ENCODE measurements at regions not wholly inside any gene's neighbourhood (a gene's known extent, or its start where the extent isn't known, plus 50 kb on each side); places are given as distances from the start of the nearest gene placed in this dataset.
A peak's percentile ranks its signal among the peaks of the same experiment; 100 is the strongest.
"Not testable (repeated sequence)": the region's sequence is repeated elsewhere in the genome, so short reads cannot be mapped to it uniquely, and the experiment has no call there.

DNA sequence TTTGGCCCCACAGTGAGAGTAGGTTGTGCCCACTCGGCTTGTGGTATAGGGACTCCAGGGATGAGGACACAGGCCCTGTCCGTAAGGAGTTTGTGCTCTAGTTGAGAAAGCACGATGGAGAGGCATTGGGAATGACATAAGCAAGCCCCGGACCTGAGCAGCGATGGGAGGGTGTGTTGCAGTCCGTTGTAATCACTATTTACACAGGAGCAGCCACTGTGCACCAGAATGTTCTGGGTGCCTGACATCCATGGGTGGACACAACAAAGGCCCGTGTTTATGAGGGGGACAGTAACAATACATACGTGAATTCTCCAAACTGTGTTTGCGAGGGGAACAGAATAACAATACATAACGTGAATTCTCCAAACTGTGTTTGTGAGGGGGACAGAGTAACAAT, 86.8 kb downstream of the NPIPB11 start:
- Mint-ChIP-seq H3K36me3 (ENCODE audit: insufficient read depth) (no peaks in the 10 kb centered on the region), H3K4me1 (ENCODE audit: low read depth) (peaks cover 2% of the 10 kb centered on the region), H3K9me3 (no peaks in the 10 kb centered on the region), H3K27me3 (ENCODE audit: low read depth) (no peaks in the 10 kb centered on the region), H3K4me3 (no peak overlapping the region)
- DNase-seq (no peak), ATAC-seq (no peak)

DNA sequence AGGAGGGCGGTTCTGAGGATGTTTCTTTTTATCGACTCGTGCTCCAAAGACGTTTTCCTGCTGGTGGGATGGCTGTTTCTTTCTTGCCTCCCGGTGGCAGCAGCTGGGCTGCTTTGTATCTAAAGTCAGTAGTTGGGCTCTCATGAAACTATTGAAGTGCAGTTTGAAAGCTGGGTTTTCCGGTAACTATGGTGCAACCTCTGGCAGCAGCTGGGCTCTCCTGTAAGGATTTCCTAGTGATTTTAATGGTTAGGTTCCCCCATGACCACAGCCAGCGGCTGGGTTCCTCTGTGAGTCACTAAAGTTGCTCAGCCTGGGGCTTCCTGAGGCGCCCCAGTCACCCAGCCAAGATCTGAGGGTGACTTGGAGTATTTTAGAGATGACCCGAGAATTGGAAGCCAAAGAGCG, 87.9 kb downstream of the NPIPB11 start:
- not testable (repeated sequence) for H3K4me3 Mint-ChIP-seq; H3K36me3 Mint-ChIP-seq (ENCODE audit: insufficient read depth); DNase-seq; H3K4me1 Mint-ChIP-seq (ENCODE audit: low read depth); H3K9me3 Mint-ChIP-seq; H3K27me3 Mint-ChIP-seq (ENCODE audit: low read depth)
- peak in 1 of 2 donors; percentile 41 for ATAC-seq

DNA sequence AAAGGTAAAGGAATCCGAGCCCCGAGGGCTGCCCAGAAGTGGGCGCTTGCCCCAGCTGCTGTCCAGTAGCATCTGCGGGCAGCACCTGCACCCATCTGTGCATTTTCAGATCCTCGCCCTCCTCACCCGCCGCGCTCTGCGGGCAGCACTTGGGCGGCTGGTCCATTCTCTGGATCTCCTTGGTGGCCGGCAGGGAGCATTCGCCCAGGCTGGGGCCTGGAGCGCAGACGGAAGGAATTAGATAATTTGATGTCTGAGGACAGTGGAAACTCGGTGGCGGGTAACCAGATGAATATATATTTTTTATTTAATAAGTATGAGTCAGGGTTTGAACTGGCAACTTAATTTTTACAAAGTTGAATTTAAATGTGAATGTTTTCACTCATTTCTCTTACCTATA, 88.5 kb downstream of the NPIPB11 start:
- ATAC-seq (no peak), DNase-seq (no peak)
- Mint-ChIP-seq H3K9me3 (no peaks in the 10 kb centered on the region), H3K4me1 (ENCODE audit: low read depth) (peaks cover 2% of the 10 kb centered on the region), H3K27me3 (ENCODE audit: low read depth) (no peaks in the 10 kb centered on the region), H3K36me3 (ENCODE audit: insufficient read depth) (no peaks in the 10 kb centered on the region), H3K4me3 (no peak overlapping the region)

DNA sequence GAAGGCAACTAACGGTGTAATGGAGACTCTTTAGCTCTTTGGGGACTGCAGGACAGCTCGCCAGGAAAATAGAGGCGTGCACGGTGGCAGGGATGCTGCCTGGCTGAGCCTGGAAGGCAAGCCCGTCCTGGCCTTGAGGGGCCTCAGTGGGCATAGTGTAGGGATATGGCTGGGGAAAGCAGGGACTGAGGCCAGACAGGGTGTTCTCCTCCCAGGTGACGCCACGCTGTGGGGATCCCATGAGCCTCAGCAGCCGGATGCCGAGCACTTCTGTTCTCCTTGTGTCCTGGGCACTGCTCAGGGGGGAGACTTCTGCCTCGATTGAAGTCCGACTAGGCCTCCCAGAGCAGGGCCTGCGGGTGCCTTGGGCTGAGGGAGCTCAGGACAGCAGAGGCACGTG, 89.2 kb downstream of the NPIPB11 start:
- no peaks in the 10 kb centered on the region for H3K9me3 Mint-ChIP-seq
- no peaks in the 10 kb centered on the region for H3K36me3 Mint-ChIP-seq (ENCODE audit: insufficient read depth)
- H3K27me3 Mint-ChIP-seq (ENCODE audit: low read depth) = no peaks in the 10 kb centered on the region
- H3K4me1 Mint-ChIP-seq (ENCODE audit: low read depth) = peaks cover 2% of the 10 kb centered on the region
- no peak overlapping the region for H3K4me3 Mint-ChIP-seq
- DNase-seq (no peak), ATAC-seq (no peak)

DNA sequence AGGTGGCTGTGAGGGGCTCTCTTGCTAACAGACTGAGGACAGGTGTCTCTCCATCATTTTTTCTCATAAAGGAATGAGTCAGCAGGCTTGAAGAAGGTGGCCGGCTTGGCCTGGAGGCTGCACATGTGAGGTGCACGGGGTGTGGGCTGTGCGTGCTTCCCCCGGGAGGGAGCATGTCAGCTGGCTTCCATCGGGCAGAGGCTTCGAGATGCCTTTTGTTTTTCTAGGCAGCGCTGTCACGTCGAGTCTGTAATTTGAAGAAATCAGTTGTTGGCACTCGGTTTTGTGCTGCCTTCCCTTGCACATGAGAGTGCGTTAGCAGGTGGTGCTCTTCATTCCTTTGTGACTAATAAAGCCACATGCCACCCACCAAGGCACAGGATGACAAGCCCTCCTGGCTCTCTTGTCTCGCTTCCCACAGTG, 89.7 kb downstream of the NPIPB11 start:
- Mint-ChIP-seq H3K4me3 (no peak overlapping the region), H3K4me1 (ENCODE audit: low read depth) (peaks cover 2% of the 10 kb centered on the region), H3K9me3 (no peaks in the 10 kb centered on the region), H3K27me3 (ENCODE audit: low read depth) (no peaks in the 10 kb centered on the region), H3K36me3 (ENCODE audit: insufficient read depth) (no peaks in the 10 kb centered on the region)
- ATAC-seq (peak in 1 of 2 donors; percentile 43), DNase-seq (no peak)

DNA sequence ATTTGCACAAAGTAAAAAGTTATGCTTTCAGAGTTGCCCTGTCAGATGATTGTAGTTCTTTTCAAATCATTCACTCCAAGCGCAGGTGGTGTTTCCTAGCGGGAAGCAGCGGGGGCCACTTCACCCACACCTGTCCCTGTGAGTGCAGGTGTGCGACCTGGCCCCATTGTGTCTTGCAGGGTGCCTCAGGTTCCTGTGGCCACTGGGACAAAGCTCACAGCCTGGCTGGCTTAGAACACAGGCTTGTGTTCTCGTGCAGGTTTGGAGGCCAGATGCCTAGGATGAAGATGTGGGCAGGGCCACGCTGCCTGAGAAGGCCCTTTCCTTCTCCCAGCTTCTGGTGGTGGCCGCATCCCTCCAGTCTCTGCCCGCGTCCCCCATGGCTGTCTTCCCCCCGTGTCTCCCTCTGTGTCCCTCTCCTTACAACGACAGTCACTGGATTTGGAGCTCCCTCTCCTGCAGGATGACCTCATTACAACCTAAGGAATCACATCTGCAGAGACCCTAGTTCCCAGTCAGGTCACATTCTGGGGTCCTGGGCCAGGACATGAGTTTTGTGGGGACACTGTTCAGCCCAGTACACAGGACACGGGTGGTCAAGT, 90.5 kb downstream of the NPIPB11 start:
- Mint-ChIP-seq H3K4me1 (ENCODE audit: low read depth) (peaks cover 2% of the 10 kb centered on the region), H3K36me3 (ENCODE audit: insufficient read depth) (no peaks in the 10 kb centered on the region), H3K4me3 (no peak overlapping the region), H3K9me3 (no peaks in the 10 kb centered on the region), H3K27me3 (ENCODE audit: low read depth) (no peaks in the 10 kb centered on the region)
- DNase-seq (no peak), ATAC-seq (no peak)

DNA sequence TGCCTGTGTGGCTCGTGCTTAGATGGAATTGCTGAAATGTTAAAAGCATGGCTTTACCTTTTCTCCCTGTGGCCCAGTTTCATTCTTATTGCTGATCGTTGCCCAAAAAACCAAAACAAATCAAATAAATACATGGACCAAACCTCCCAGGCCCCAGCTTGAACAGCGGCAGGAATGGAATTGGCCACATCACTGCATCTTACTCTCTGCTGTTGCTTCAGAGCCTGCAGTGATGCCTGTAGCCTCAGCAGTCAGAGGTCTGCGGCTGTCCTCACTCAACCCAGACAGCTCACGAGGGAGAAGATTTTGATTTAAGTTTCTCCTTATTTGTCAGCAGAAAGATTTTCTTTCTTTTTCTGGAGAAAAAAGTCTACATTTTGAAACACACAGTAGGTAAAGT, 91.5 kb downstream of the NPIPB11 start:
- H3K4me1 Mint-ChIP-seq (ENCODE audit: low read depth) = peaks cover 2% of the 10 kb centered on the region
- no peak for DNase-seq
- no peak overlapping the region for H3K4me3 Mint-ChIP-seq
- H3K9me3 Mint-ChIP-seq = no peaks in the 10 kb centered on the region
- no peak for ATAC-seq
- no peaks in the 10 kb centered on the region for H3K36me3 Mint-ChIP-seq (ENCODE audit: insufficient read depth)
- no peaks in the 10 kb centered on the region for H3K27me3 Mint-ChIP-seq (ENCODE audit: low read depth)

DNA sequence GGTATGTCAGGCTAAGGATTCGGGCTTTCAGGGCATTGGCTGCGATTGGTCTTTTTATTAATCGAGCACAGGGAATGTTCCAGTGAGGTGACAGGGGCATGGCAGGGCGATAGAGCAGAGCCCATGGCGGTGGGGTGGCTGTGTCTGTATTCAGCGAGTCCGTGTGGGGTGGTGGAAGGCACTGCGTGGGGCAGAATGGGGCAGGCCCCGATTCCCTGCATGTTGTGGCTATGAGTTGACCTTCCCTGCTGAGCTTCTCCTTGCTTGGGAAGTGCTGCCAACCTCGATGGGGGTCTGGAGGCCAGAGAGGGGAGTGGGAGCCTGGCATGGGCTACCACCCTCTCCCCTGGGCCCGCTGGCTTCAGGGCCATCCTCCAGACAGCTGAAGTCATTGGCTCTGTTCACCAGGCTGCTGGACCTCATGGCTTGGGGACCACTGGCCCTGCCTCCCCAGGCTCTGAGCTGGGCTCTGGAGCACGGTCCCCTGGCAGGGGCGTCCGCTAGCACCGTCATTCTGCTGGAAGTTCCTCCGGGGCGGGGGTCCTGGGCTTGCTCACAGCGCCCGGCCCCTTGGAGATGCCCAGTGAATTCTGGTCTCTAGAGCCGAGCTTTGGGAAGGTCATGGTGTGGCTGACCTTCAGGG, 92.1 kb downstream of the NPIPB11 start:
- H3K27me3 Mint-ChIP-seq (ENCODE audit: low read depth) = no peaks in the 10 kb centered on the region
- no peak for DNase-seq
- H3K36me3 Mint-ChIP-seq (ENCODE audit: insufficient read depth) = no peaks in the 10 kb centered on the region
- H3K9me3 Mint-ChIP-seq = no peaks in the 10 kb centered on the region
- ATAC-seq = no peak
- no peak overlapping the region for H3K4me3 Mint-ChIP-seq
- H3K4me1 Mint-ChIP-seq (ENCODE audit: low read depth) = peaks cover 2% of the 10 kb centered on the region

DNA sequence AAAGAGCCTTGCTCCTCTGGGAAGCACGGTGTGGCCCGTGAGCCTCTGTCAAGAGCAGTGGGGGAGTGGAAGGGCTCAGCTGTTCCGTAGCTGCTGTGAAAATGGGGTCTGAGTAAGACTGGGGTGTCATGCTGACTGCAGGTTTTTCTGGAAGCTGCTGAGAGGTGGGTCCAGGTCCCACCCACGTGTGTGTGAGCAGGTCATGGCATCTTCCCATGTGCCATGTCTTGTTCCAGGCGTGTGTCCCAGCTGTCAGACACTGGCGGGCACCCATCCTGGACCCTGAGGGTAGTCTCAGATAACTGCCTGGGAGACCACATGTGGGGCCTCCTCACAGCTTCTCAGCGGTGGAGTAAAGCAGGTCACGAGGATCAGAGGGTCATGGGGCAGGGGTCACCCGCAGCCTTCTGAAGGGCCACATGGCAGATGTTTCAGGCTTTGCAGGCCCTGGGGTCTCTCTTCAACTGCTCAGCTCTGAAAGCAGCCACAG, 92.9 kb downstream of the NPIPB11 start:
- H3K9me3 Mint-ChIP-seq = no peaks in the 10 kb centered on the region
- no peaks in the 10 kb centered on the region for H3K27me3 Mint-ChIP-seq (ENCODE audit: low read depth)
- no peak overlapping the region for H3K4me3 Mint-ChIP-seq
- ATAC-seq (no peak), DNase-seq (no peak)
- H3K36me3 Mint-ChIP-seq (ENCODE audit: insufficient read depth) = no peaks in the 10 kb centered on the region
- peaks cover 2% of the 10 kb centered on the region for H3K4me1 Mint-ChIP-seq (ENCODE audit: low read depth)

DNA sequence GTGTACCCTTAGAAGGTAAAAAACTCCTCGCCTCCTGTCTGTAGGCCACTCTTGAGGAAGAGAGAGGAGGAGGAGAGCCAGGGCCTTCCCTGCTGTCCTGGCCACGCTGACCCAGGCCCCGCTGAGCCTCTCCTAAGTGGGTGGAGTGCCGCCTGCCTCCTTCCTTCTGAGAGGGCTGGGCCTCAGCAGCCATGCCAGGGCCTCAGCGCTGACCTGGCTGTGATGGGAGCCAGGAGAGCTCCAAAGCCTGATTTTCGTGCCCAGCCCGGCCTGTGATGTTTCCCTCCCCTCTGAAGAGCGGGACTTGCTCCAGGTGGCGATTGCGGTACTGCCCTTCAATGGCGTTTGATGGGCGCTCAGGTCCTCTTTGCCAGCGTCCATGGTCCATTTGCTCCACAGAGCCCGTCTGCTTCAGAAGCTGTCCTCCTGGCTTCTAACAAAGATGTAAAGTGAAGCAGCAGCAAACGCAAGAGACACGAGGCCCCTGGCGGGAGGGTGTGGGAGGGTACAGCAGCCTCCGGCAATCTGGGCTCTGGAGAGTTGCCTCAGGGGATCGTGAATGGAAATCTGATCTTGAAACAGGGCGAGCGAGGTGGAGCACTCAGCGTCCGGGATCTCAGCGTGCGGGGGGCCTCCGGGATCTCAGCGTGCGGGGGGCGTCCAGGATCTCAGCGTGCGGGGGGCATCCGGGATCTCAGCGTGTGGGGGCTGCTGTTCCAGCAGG, 93.5 kb downstream of the NPIPB11 start:
- Mint-ChIP-seq H3K9me3 (no peaks in the 10 kb centered on the region), H3K4me3 (no peak overlapping the region), H3K4me1 (ENCODE audit: low read depth) (no peaks in the 10 kb centered on the region), H3K36me3 (ENCODE audit: insufficient read depth) (no peaks in the 10 kb centered on the region), H3K27me3 (ENCODE audit: low read depth) (no peaks in the 10 kb centered on the region)
- no peak for ATAC-seq
- DNase-seq = no peak

DNA sequence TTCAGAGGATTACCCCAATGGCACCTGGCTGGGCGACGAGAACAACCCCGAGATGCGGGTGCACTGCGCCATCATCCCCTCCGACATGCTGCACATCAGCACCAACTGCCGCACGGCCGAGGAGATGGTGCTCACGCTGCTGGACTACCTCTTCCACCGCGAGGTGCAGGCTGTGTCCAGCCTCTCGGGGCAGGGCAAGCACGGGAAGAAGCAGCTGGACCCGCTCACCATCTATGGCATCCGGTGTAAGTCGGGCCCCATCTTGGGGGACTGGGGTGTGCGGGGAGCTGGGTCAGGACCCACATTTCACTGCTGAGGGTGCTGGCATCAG, 94.2 kb downstream of the NPIPB11 start:
- not testable (repeated sequence) for ATAC-seq; H3K4me1 Mint-ChIP-seq (ENCODE audit: low read depth); H3K27me3 Mint-ChIP-seq (ENCODE audit: low read depth); H3K4me3 Mint-ChIP-seq; H3K9me3 Mint-ChIP-seq; H3K36me3 Mint-ChIP-seq (ENCODE audit: insufficient read depth); DNase-seq

DNA sequence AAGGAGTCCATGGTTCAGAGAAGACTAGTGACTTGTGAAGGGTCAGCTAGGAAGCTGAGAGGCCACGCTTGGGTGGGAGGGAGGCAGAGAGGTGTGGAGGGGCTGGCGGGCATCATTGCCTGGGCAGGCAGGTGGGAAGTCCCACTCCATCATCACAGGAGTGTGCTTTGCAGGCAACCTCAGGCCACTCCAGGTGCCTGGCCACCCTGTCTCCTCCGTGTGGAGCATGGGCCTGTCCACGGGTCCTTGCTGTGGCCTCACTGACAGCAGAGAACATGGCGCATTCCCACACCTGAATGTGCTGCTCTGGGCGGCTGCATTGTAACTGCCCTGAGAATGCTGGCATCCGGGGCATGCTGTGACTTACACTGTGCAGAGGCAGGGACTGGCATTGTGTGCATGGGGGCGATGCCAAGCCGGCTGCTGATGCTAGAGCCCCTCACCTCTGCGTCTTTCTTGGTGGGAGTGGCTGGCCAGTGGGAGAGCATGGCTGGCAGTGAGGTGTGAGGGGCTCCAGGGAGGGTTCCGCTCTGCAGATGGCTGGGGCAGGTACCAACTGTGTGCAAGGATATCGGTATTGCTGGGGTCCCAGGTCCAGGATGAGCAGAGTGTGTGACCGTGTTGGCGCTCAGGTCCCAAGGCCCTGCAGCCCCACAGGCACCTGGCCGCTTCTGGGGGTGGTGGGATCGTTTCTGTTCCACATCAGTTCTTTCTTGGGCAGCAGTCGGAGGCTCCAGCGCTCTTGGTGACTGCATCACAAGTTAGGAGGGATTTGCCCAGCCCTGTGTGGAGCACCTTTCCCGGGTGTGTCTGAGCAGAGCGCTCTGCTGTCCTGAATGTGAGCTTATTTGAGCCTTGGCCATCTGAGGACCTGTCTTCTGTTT, 94.8 kb downstream of the NPIPB11 start:
- DNase-seq = no peak
- Mint-ChIP-seq H3K36me3 (ENCODE audit: insufficient read depth) (no peaks in the 10 kb centered on the region), H3K4me1 (ENCODE audit: low read depth) (peaks cover 2% of the 10 kb centered on the region), H3K27me3 (ENCODE audit: low read depth) (no peaks in the 10 kb centered on the region), H3K9me3 (no peaks in the 10 kb centered on the region), H3K4me3 (no peak overlapping the region)
- no peak for ATAC-seq

DNA sequence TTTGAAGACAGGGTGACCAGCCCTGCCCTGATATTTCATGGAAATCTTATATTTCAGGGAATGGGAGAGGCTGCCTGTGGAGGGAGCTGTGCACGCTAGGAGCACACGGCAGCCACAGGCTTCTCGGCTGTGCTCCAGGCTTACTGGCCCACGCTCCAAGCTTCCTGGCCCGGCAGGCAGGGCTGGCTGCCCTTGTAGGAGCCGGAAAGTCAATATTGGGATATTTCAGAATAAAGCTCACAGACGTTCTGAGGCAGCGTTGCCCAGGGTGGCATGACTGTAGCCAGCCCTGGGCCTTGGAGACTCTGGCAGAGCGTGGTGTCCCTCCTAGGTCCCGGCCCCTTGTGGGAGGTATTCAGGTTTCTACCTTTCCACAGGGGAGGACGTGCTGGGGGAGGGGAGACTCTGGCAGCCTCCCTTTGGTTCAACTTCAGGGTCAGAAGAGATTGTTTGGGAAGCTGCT, 95.6 kb downstream of the NPIPB11 start:
- H3K9me3 Mint-ChIP-seq = no peaks in the 10 kb centered on the region
- H3K27me3 Mint-ChIP-seq (ENCODE audit: low read depth) = no peaks in the 10 kb centered on the region
- no peak for ATAC-seq
- H3K36me3 Mint-ChIP-seq (ENCODE audit: insufficient read depth) = no peaks in the 10 kb centered on the region
- H3K4me3 Mint-ChIP-seq = no peak overlapping the region
- no peak for DNase-seq
- peaks cover 2% of the 10 kb centered on the region for H3K4me1 Mint-ChIP-seq (ENCODE audit: low read depth)

DNA sequence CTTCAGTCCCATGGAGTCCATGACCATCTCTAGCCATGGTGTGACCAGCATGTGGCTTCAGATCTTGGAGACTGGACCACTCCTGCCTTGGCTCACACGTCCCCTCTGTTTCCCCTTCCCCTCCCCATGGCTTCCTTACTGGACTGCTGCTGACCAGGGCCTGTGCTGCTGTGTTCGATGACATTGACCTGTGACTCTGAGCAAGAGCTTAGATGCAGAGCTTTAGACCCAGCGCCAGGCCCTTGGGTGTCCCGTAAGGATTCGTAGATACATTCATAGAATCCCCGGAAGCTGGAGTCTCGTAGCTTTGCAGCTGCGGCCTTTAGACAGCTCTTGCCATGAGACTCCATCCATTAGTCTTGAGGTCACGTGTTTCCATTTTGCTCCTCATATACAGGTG, 96.3 kb downstream of the NPIPB11 start:
- not testable (repeated sequence) for H3K4me1 Mint-ChIP-seq (ENCODE audit: low read depth); H3K27me3 Mint-ChIP-seq (ENCODE audit: low read depth)

More for the DNA sequence above, 96.3 kb downstream of the NPIPB11 start:
- ATAC-seq; DNase-seq; H3K36me3 Mint-ChIP-seq (ENCODE audit: insufficient read depth); H3K4me3 Mint-ChIP-seq; H3K9me3 Mint-ChIP-seq: not testable (repeated sequence)
